BLaER1 treated with 17β-estradiol and CSF1 and Interleukin-3, amounts not matched to agents 10 nM and 100 nM (cell line): ENCODE measurements at regions not wholly inside any gene's neighbourhood (a gene's known extent, or its start where the extent isn't known, plus 50 kb on each side); places are given as distances from the start of the nearest gene placed in this dataset.

Experiments used
- H3K27ac ChIP-seq, 11 experiments: shearing (Covaris generic); formaldehyde crosslinking; 2 replicates each; pipeline ENCODE4 v1.8.1; 2022
- H3K27me3 ChIP-seq, 11 experiments: shearing (Covaris generic); formaldehyde crosslinking; 2 replicates each; pipeline ENCODE4 v1.8.1; 2022
- H3K36me3 ChIP-seq, 11 experiments: shearing (Covaris generic); formaldehyde crosslinking; 2 replicates each; pipeline ENCODE4 v1.8.1; 2022
- H3K4me1 ChIP-seq, 10 experiments: shearing (Covaris generic); formaldehyde crosslinking; 2 replicates each; pipeline ENCODE4 v1.8.1; 2022
- H3K4me2 ChIP-seq, 11 experiments: shearing (Covaris generic); formaldehyde crosslinking; 2 replicates each; pipeline ENCODE4 v1.8.1; 2022
- H3K4me3 ChIP-seq, 10 experiments: shearing (Covaris generic); formaldehyde crosslinking; 2 replicates each; pipeline ENCODE4 v1.8.1; 2022
- H3K9ac ChIP-seq, 11 experiments: shearing (Covaris generic); formaldehyde crosslinking; 2 replicates each; pipeline ENCODE4 v1.8.1; 2022
- H3K9me3 ChIP-seq, 11 experiments: shearing (Covaris generic); formaldehyde crosslinking; replicated peaks in 1 of 11; 2 replicates each; pipeline ENCODE4 v1.8.1; 2022
- H4K20me1 ChIP-seq, 11 experiments: shearing (Covaris generic); formaldehyde crosslinking; 2 replicates each; pipeline ENCODE4 v1.8.1; 2022
- Cebpa-rat ChIP-seq, 11 experiments: shearing (Covaris generic); IDR thresholded peaks; 2 replicates each; pipeline ENCODE4 v1.8.1; 2022

- Histone ChIP-seq H3K4me3 (no peak overlapping the region), H3K36me3 (no peaks in the 10 kb centered on the region), H3K9ac (peak overlapping the region in 3 of 11 experiments; percentile 7 to 26 (median 21); a peak in 1 of 22 replicates), H3K27me3 (peaks cover 0 to 10% (median 0%) of the 10 kb centered on the region in 11 experiments; a peak in 3 of 22 replicates), H3K4me2 (peak overlapping the region; percentile 18 to 91 (median 71); a peak in 20 of 22 replicates), H3K4me1 (peaks cover 26 to 68% (median 62%) of the 10 kb centered on the region in 10 experiments; a peak in 19 of 20 replicates), H3K9me3 (no peaks in the 10 kb centered on the region), H4K20me1 (no peaks in the 10 kb centered on the region; a peak in 3 of 22 replicates), H3K27ac (no peak overlapping the region)
- TF ChIP-seq Cebpa-rat (IDR thresholded peaks at IDR 0.05) = no peak
Observed at GRCh38 chr1:30414086-30414850, 309.1 kb downstream of the MATN1 start.

DNA sequence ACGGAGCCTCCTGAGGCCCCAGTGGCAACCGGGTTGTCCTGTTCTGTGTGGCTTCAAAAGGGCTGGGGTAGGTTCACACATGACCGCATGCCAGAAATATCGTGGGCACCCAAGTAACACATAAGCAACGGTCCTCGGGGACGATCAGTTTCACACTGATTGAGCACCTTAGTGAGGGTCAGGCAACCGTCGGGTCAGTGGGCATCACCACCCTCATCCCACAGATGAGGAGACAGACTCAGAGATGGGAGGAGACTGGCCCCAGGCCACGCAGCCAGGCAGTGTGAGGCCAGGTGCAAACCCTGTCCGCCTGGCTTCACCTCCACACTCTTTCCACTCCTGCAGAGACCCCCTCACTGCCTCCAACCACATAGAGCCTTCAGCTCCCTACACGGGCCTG lies 309.8 kb downstream of the MATN1 start:
- H3K27ac ChIP-seq = no peak overlapping the region
- no peaks in the 10 kb centered on the region for H3K9me3 ChIP-seq
- H3K4me3 ChIP-seq = no peak overlapping the region; a peak in 1 of 20 replicates
- peaks cover 0 to 10% (median 0%) of the 10 kb centered on the region in 11 experiments; a peak in 3 of 22 replicates for H3K27me3 ChIP-seq
- H3K4me2 ChIP-seq = peak overlapping the region; percentile 18 to 91 (median 71); a peak in 21 of 22 replicates
- H3K9ac ChIP-seq = peak overlapping the region in 4 of 11 experiments; percentile 7 to 26 (median 24); a peak in 2 of 22 replicates
- H3K36me3 ChIP-seq = no peaks in the 10 kb centered on the region
- H3K4me1 ChIP-seq = peaks cover 26 to 74% (median 68%) of the 10 kb centered on the region in 10 experiments; a peak in 19 of 20 replicates
- no peaks in the 10 kb centered on the region; a peak in 3 of 22 replicates for H4K20me1 ChIP-seq
- no peak for TF ChIP-seq Cebpa-rat (IDR thresholded peaks at IDR 0.05)

- Histone ChIP-seq H4K20me1 (no peaks in the 10 kb centered on the region; a peak in 3 of 22 replicates), H3K27me3 (peaks cover 0 to 10% (median 0%) of the 10 kb centered on the region in 11 experiments; a peak in 3 of 22 replicates), H3K27ac (no peak overlapping the region), H3K4me3 (no peak overlapping the region; a peak in 1 of 20 replicates), H3K9ac (peak overlapping the region in 3 of 11 experiments; percentile 15 to 26 (median 26); a peak in 2 of 22 replicates), H3K4me1 (peaks cover 26 to 75% (median 68%) of the 10 kb centered on the region in 10 experiments; a peak in 19 of 20 replicates), H3K36me3 (no peaks in the 10 kb centered on the region), H3K4me2 (peak overlapping the region; percentile 18 to 91 (median 71); a peak in 19 of 22 replicates), H3K9me3 (no peaks in the 10 kb centered on the region)
- no peak for TF ChIP-seq Cebpa-rat (IDR thresholded peaks at IDR 0.05)
Observed at GRCh38 chr1:30413111-30413440, 310.3 kb downstream of the MATN1 start.

DNA sequence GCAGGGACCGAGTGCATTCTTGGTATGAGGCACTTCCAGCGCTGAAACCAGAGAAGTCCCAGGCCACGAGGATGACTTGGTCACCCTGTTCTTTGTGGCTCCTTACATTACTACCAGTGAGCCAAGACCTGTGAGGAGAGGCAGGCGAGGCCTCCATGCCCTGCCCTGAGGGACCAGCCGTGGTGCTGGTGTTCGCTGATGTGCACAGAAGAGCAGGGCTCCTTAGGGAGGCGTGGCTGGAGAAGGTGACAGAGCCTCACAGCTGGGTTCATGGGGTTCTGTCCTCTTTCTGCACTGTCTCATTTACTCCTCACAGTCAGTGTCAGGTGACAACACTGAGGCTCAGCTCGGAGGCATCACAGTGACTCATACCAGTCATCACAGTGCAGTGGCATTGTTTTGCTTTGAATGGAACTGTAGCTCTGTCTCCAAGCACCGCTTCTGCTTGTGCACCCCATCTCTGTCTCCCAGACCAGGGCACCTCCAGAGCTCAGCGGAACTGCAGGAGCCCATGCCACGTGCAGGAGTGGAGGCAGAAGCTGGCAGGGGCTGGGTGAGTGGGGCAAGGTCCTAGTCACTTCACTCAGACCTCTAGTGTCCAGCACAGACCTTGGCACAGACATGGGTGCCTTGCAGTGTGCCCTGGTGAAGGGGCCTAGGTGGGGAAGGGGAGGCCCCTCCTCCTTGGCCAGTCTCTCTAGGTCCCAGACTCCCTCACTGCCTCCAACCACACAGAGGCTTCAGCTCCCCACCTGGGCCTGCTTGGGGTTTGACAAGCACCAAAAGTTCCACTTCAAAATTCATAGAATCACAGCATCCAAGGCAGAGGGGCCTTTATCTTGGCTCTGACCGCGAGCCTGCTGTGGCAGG lies 310.9 kb downstream of the MATN1 start:
- no peak for TF ChIP-seq Cebpa-rat (IDR thresholded peaks at IDR 0.05)
- Histone ChIP-seq H3K27me3 (peaks cover 0 to 10% (median 0%) of the 10 kb centered on the region in 11 experiments; a peak in 3 of 22 replicates), H3K36me3 (no peaks in the 10 kb centered on the region), H3K9me3 (no peaks in the 10 kb centered on the region), H3K4me1 (peaks cover 26 to 77% (median 68%) of the 10 kb centered on the region in 10 experiments; a peak in 19 of 20 replicates), H3K27ac (no peak overlapping the region), H3K4me3 (no peak overlapping the region), H3K9ac (peak overlapping the region in 2 of 11 experiments; percentile 15 to 26; a peak in 2 of 22 replicates), H4K20me1 (no peaks in the 10 kb centered on the region; a peak in 3 of 22 replicates), H3K4me2 (peak overlapping the region; percentile 28 to 91 (median 71))

DNA sequence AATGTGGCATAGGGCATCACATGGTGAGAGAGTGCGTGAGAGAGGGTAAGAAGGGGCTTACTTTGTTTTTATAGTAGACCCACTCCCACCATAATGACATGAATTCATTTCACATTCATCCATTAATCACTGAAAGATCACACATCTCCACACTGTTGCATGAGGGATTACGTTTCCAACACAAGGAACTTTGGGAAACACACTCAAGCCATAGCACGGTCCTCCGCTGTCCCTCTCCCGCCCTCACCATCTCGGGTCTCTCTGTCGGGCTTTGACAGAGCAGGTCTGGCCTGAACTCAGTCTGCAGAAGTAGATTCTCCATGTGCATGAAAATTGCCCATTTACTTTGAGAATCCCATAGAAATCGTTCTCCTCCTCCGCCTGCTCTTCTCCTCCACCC lies 312.2 kb downstream of the MATN1 start:
- Histone ChIP-seq H3K4me3 (no peak overlapping the region), H3K36me3 (no peaks in the 10 kb centered on the region), H3K27me3 (peaks cover 0 to 10% (median 0%) of the 10 kb centered on the region in 11 experiments; a peak in 3 of 22 replicates), H3K27ac (no peak overlapping the region), H3K4me2 (peak overlapping the region in 8 of 11 experiments; percentile 56 to 91 (median 76); a peak in 16 of 22 replicates), H3K9ac (no peak overlapping the region), H3K4me1 (peaks cover 26 to 77% (median 68%) of the 10 kb centered on the region in 10 experiments; a peak in 19 of 20 replicates), H4K20me1 (no peaks in the 10 kb centered on the region; a peak in 2 of 22 replicates), H3K9me3 (no peaks in the 10 kb centered on the region)
- no peak for TF ChIP-seq Cebpa-rat (IDR thresholded peaks at IDR 0.05)

- no peak for TF ChIP-seq Cebpa-rat (IDR thresholded peaks at IDR 0.05)
- peaks cover 26 to 72% (median 65%) of the 10 kb centered on the region in 10 experiments; a peak in 19 of 20 replicates for H3K4me1 ChIP-seq
- H3K36me3 ChIP-seq = no peaks in the 10 kb centered on the region
- H3K9me3 ChIP-seq = no peaks in the 10 kb centered on the region
- peaks cover 0 to 10% (median 0%) of the 10 kb centered on the region in 11 experiments; a peak in 3 of 22 replicates for H3K27me3 ChIP-seq
- peaks cover 0 to 6% (median 0%) of the 10 kb centered on the region in 11 experiments; a peak in 3 of 22 replicates for H4K20me1 ChIP-seq
- no peak overlapping the region for H3K27ac ChIP-seq
- H3K4me3 ChIP-seq = no peak overlapping the region
- peak overlapping the region; percentile 34 to 91 (median 64); a peak in 20 of 22 replicates for H3K4me2 ChIP-seq
- H3K9ac ChIP-seq = no peak overlapping the region
Observed at GRCh38 chr1:30410153-30410851, 313.1 kb downstream of the MATN1 start.

GRCh38 chr1:30409476-30410152 lies 313.8 kb downstream of the MATN1 start:
- no peak overlapping the region for H3K9ac ChIP-seq
- peaks cover 0 to 12% (median 0%) of the 10 kb centered on the region in 11 experiments; a peak in 3 of 22 replicates for H4K20me1 ChIP-seq
- H3K4me2 ChIP-seq = peak overlapping the region in 9 of 11 experiments; percentile 34 to 91 (median 69); a peak in 17 of 22 replicates
- H3K36me3 ChIP-seq = no peaks in the 10 kb centered on the region
- peaks cover 0 to 10% (median 0%) of the 10 kb centered on the region in 11 experiments; a peak in 3 of 22 replicates for H3K27me3 ChIP-seq
- H3K27ac ChIP-seq = no peak overlapping the region
- no peaks in the 10 kb centered on the region for H3K9me3 ChIP-seq
- H3K4me3 ChIP-seq = no peak overlapping the region
- TF ChIP-seq Cebpa-rat (IDR thresholded peaks at IDR 0.05) = no peak
- peaks cover 26 to 68% (median 59%) of the 10 kb centered on the region in 10 experiments; a peak in 19 of 20 replicates for H3K4me1 ChIP-seq
